IgD-negative memory B cell (primary cell): ENCODE measurements at regions not wholly inside any gene's neighbourhood (a gene's known extent, or its start where the extent isn't known, plus 50 kb on each side); places are given as distances from the start of the nearest gene placed in this dataset.

Source experiments
- H3K27ac Mint-ChIP-seq, 3 donors: one replicate each; pipeline ENCODE4 v1.8.0; 2020 to 2022; ENCODE audit warnings: mild to moderate bottlenecking in 3 of 3, mixed read lengths in 3 of 3, moderate library complexity in 1 of 3
- H3K27me3 Mint-ChIP-seq: one replicate; pipeline ENCODE4 v1.8.0; 2021; ENCODE audit warnings: mixed read lengths
- H3K36me3 Mint-ChIP-seq: one replicate; pipeline ENCODE4 v1.8.0; 2020; ENCODE audit warnings: mild to moderate bottlenecking, mixed read lengths
- H3K4me1 Mint-ChIP-seq, 3 donors: one replicate each; pipeline ENCODE4 v1.8.0; 2020 to 2022; ENCODE audit warnings: mixed read lengths in 3 of 3, mild to moderate bottlenecking in 1 of 3
- H3K4me3 Mint-ChIP-seq, 4 donors: one replicate each; pipeline ENCODE4 v1.8.0; 2020 to 2022; ENCODE audit warnings: mild to moderate bottlenecking in 4 of 4, mixed read lengths in 4 of 4, moderate library complexity in 3 of 4
- H3K9me3 Mint-ChIP-seq, 3 donors: one replicate each; pipeline ENCODE4 v1.8.0; 2020 to 2021; ENCODE audit warnings: mixed read lengths in 3 of 3, mild to moderate bottlenecking in 1 of 3

DNA sequence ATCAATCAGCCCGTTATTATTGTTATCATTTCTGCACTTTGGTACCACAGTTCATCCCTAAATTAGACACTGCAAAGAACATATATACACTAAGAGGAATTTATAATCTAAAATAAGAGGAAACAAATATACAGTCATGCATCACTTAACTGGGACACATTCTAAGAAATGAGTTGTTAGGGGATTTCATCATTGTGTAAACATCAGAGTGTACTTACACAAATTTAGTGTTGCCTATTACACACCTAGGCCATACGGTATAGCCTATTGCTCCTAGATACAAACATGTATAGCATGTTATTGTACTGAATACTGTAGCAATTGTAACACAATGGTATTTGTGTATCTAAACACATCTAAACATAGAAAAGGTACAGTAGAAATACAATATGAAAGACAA lies 190.5 kb downstream of the BMP4 start:
- H3K27ac Mint-ChIP-seq, result no peak overlapping the region

DNA sequence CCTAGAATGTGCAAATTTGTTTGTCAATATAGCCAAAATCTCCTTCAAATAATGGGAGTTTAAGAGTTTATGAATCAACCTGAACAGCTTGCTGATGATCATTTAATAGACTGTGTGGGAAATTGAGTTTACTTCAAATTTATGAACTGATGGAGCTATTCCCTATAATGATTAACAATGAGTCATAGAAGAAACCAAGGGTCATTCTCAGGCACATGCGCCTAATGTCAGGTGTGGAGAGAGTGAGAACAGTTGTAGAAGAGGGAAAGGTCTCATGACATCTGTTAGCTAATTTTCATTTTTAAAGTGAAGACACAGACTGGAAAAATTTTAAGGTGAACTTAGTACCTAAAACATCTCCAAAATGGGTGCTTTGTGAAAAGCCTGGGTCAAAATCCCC lies 191.8 kb downstream of the BMP4 start:
- Mint-ChIP-seq H3K9me3 (no peaks in the 10 kb centered on the region), H3K4me1 (no peaks in the 10 kb centered on the region), H3K27ac (no peak overlapping the region), H3K4me3 (no peak overlapping the region), H3K36me3 (no peaks in the 10 kb centered on the region), H3K27me3 (no peaks in the 10 kb centered on the region)

More for the DNA sequence above, 190.5 kb downstream of the BMP4 start:
- Mint-ChIP-seq H3K4me3 (no peak overlapping the region), H3K36me3 (no peaks in the 10 kb centered on the region), H3K27me3 (no peaks in the 10 kb centered on the region), H3K9me3 (no peaks in the 10 kb centered on the region), H3K4me1 (no peaks in the 10 kb centered on the region)

DNA sequence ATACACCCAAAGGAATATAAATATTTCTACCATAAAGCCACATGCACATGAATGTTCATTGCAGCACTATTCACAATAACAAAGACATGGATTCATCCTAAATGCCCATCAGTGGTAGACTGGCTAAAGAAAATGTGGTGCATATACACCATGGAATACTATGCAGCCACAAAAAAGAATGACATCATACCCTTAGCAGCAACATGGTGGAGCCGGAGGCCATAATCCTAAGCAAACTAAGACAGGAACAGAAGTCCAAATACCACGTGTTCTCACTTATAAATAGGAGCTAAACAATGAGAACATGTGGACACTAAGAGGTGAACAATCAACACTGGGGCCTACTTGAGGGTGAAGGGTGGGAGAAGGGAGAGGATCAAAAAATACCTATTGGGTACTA lies 198.5 kb downstream of the BMP4 start:
- peaks cover 0 to 12% (median 2%) of the 10 kb centered on the region in 3 donors for H3K9me3 Mint-ChIP-seq
- H3K36me3 Mint-ChIP-seq, result no peaks in the 10 kb centered on the region
- no peaks in the 10 kb centered on the region for H3K27me3 Mint-ChIP-seq
- H3K4me3 Mint-ChIP-seq, result no peak overlapping the region
- H3K4me1 Mint-ChIP-seq, result no peaks in the 10 kb centered on the region
- H3K27ac Mint-ChIP-seq, result no peak overlapping the region

DNA sequence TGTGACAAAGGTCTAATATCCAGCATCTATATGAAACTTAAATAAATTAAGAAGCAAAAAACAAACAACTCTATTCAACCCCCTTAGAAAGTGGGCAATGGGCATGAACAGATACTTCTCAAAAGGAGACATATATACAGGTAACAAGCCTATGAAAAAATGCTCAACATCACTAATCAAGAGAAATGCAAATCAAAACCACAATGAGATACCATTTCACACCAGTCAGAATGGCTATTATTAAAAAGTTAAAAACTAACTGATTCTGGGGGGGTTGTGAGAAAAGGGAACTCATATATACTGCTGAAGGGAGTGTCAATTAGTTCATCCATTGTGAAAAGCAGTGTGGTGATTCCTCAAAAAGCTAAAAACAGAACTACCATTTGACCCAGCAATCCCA lies 198.9 kb downstream of the BMP4 start:
- Mint-ChIP-seq H3K4me3 (no peak overlapping the region), H3K27me3 (no peaks in the 10 kb centered on the region), H3K27ac (no peak overlapping the region), H3K36me3 (no peaks in the 10 kb centered on the region), H3K4me1 (no peaks in the 10 kb centered on the region), H3K9me3 (peaks cover 0 to 12% (median 2%) of the 10 kb centered on the region in 3 donors)

DNA sequence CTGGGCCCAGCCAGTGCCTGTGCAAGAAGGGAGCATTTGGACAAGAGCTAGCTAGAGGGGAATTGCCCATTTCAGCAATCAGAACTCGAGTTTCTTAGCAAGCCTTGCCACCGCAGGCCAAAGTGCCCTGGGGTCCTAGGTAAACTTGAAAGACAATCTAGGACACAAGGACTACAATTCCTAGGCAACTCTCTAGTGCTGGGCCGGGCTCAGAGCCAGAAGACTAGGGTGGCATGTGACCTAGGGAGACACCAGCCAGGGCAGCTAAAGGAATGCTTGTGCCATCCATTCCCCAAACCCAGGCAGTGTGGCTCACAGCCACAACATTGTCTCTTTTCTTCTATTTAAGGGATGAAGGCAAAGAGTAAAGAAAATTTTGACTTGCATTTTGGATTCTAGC lies 205.0 kb downstream of the BMP4 start:
- Mint-ChIP-seq H3K27me3 (no peaks in the 10 kb centered on the region), H3K4me1 (no peaks in the 10 kb centered on the region), H3K36me3 (no peaks in the 10 kb centered on the region), H3K27ac (no peak overlapping the region), H3K9me3 (peaks cover 0 to 5% (median 0%) of the 10 kb centered on the region in 3 donors), H3K4me3 (no peak overlapping the region)

DNA sequence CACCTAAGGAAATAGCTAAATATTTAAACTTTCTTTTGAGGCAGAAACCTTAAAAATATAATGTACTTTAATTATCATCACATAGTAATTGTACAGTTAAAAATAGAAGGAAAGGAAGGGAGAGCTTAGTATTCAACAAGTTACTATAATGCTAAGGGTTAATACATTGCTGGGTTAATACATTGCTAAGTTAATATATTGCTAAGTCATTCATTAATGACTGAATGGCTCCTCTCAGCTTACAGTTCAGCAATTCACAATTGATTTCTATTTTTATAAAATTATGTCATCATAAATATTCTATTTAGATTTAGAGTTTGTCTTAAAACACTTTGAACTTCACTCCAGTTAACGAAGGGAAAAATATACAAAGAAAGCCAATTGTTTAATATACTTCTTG lies 207.9 kb downstream of the BMP4 start:
- Mint-ChIP-seq H3K4me1 (no peaks in the 10 kb centered on the region), H3K4me3 (no peak overlapping the region), H3K36me3 (no peaks in the 10 kb centered on the region), H3K9me3 (peaks cover 0 to 2% (median 0%) of the 10 kb centered on the region in 3 donors), H3K27me3 (no peaks in the 10 kb centered on the region), H3K27ac (no peak overlapping the region)

DNA sequence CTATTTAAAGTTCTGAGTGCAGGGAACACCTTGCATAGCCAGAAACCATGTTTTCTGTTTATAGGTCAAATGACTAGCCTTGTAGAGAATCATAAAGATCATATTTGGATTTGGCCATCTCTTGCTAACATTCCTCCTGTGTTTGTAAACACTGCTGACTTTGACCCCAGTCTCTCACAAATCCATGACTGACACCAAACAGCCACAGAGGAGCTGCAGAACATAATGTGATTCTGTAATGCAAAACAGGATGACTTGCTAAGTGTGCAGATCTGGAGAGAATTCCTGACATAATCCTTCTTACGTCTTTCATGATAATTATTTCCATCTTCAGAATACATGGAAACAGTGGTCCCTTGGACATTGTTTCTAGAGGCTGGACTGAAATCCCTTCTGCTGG lies 211.8 kb downstream of the BMP4 start:
- Mint-ChIP-seq H3K27ac (no peak overlapping the region), H3K9me3 (peaks cover 0 to 2% (median 0%) of the 10 kb centered on the region in 3 donors), H3K36me3 (no peaks in the 10 kb centered on the region), H3K27me3 (peaks cover 1% of the 10 kb centered on the region), H3K4me1 (no peaks in the 10 kb centered on the region), H3K4me3 (no peak overlapping the region)

DNA sequence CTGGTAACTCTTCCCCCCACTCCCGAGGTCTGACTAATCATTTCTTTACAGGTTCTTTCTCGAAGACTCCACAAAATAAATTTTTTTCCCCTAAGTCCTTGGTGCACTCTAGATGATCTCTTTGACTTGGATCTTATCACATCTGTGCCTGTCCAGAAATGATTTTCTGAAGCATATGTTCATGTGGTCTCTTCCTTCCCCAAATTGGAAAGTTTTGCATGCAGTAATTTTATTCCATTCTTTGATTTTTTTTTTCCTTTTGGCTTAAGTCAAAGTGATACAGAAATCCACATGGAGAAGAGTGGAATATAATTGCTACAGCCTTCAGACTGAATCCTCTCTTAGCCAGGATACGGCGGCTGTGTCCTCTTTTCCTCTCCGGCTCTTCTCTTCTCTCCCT lies 213.3 kb downstream of the BMP4 start:
- Mint-ChIP-seq H3K4me1 (no peaks in the 10 kb centered on the region), H3K36me3 (no peaks in the 10 kb centered on the region), H3K9me3 (peaks cover 0 to 2% (median 0%) of the 10 kb centered on the region in 3 donors), H3K27ac (no peak overlapping the region), H3K4me3 (no peak overlapping the region), H3K27me3 (peaks cover 1% of the 10 kb centered on the region)

DNA sequence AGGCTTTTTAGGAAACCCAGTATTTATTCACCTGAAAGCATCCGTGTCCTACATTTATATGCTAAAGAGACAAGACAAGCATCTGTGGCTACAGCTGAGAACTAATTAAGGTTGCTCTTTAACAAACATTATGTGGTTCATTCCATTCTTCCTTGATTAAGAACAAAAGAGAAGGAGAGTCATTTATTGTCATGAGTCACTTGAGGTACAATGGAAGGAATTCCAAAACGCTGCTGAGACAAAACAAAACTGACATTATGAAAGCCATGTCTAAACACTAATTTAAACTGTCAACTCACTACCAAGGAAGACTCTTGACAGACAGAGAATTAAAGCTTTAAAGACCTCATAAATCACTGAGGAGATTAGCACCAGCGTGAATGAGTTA lies 214.4 kb downstream of the BMP4 start:
- Mint-ChIP-seq H3K27ac (no peak overlapping the region), H3K27me3 (peaks cover 1% of the 10 kb centered on the region), H3K4me1 (no peaks in the 10 kb centered on the region), H3K9me3 (peaks cover 0 to 2% (median 0%) of the 10 kb centered on the region in 3 donors), H3K36me3 (no peaks in the 10 kb centered on the region), H3K4me3 (no peak overlapping the region)

DNA sequence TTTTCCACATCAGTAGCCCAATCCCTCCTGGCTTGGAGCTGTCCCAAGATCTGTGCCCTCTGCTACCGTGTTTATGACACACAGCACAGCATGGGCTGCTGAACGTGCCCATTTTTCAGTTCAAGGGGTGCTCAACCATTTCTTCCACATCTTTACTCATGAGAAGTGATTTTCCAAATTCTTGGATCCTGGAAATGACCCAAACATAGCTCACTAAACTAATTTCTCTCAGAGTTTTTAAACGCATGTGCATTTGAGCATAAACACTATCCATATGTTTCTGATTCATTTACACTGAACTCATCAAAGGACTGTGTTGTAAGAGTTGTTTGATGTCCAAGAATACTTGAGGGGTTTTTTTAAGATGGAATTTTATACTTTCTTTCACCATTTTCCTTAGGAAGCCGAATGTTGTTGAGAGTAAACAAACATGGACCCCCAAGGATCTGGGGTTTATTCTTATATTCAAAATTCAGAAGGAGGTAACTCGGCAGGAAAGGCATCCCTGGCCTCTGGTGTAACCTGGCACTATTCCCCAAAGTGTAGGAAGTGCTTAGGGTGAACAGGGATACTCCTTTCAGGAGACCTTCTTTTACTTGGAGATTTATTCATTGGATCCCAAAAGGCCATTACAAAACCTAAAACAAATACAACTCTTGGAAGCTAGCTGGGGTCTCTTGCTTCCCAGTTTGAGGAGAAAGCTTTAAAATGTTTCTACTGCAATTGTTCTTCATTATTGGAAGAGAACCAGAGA lies 215.0 kb downstream of the BMP4 start:
- Mint-ChIP-seq H3K27me3 (peaks cover 1% of the 10 kb centered on the region), H3K27ac (no peak overlapping the region), H3K36me3 (no peaks in the 10 kb centered on the region), H3K4me1 (no peaks in the 10 kb centered on the region), H3K9me3 (peaks cover 0 to 2% (median 0%) of the 10 kb centered on the region in 3 donors), H3K4me3 (no peak overlapping the region)

DNA sequence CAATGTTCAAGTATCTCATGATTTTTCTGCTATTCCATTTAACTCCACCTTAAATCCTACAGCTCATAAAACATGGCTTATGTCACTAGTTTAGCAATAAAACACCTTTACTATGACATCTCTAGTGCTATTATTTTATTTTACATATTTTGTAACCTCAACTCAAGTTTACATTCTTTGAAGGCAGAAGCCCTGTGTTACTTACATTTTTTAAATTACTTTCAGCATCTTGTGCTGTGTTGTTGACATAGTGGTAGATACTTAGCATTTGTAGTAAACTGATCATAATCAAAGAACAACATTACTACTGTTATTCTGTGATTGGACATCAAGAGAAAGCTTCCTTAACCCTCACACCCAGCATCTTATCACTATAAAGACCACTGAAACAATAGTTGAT lies 216.1 kb downstream of the BMP4 start:
- Mint-ChIP-seq H3K27ac (no peak overlapping the region), H3K9me3 (no peaks in the 10 kb centered on the region), H3K36me3 (no peaks in the 10 kb centered on the region), H3K4me1 (no peaks in the 10 kb centered on the region), H3K27me3 (peaks cover 1% of the 10 kb centered on the region), H3K4me3 (no peak overlapping the region)

DNA sequence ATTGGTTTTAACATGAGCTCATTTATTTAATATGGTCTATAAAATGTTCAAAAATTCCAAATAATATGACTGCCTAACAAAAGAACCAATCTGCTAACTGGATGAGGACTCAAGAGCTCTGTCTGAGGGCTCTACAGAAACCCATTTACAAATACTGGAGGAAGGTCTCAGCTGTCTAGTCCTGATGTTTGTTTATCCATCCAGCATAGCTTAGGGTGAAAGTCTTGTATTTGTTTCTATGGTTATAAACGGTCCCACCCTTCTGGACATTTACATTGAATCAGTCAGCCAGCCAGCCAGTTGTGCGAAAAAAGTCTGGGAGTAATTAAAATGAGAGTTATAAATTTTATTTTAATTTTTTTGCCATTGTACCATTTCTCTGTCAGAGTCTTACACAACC lies 220.7 kb downstream of the BMP4 start:
- no peaks in the 10 kb centered on the region for H3K36me3 Mint-ChIP-seq
- no peak overlapping the region for H3K4me3 Mint-ChIP-seq
- H3K9me3 Mint-ChIP-seq, result peaks cover 0 to 3% (median 0%) of the 10 kb centered on the region in 3 donors
- H3K27ac Mint-ChIP-seq, result no peak overlapping the region
- H3K4me1 Mint-ChIP-seq, result no peaks in the 10 kb centered on the region
- peaks cover 4% of the 10 kb centered on the region for H3K27me3 Mint-ChIP-seq

DNA sequence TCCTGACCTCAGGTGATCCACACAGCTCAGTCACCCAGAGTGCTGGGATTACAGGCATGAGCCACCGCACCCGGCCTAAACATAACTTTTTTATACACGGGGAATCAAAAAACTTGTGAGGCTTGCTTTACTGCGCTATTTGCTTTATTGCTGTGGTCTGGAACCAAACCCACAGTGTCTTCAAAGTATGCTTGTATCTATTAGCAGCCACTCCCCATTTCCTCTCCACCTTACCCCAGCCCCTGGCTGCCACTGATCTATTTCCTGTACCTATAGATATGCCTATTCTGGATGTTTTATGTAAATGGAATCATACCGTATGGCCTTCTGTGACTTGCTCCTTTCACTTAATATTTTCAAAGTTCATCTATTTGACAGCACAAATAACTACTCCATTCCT lies 233.4 kb downstream of the BMP4 start:
- H3K9me3 Mint-ChIP-seq, result peaks cover 2 to 8% (median 3%) of the 10 kb centered on the region in 3 donors
- H3K27me3 Mint-ChIP-seq, result no peaks in the 10 kb centered on the region
- H3K27ac Mint-ChIP-seq, result no peak overlapping the region
- H3K36me3 Mint-ChIP-seq, result no peaks in the 10 kb centered on the region
- no peaks in the 10 kb centered on the region for H3K4me1 Mint-ChIP-seq
- no peak overlapping the region for H3K4me3 Mint-ChIP-seq

DNA sequence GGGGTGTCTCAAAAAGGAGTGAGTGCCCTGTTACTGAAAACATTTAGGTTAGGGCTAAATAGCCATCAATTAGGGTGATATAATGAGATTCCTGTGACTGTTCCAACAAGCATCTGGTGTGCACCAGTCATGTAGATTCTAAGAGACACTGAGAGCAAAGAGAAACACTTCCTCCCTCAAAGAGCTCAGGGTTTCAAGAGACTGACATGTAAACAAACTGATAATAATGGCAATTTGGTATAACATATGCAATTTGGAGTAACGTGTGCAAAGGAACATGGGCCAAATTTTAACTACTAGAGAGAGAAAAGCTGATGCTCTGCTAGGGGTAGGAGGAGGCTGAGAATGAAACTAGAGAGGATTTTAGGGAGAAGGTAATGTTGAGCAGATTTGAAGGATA lies 237.1 kb downstream of the BMP4 start:
- Mint-ChIP-seq H3K27me3 (no peaks in the 10 kb centered on the region), H3K9me3 (peaks cover 2 to 8% (median 3%) of the 10 kb centered on the region in 3 donors), H3K4me1 (peaks cover 0 to under 1% (median 0%) of the 10 kb centered on the region in 3 donors), H3K36me3 (no peaks in the 10 kb centered on the region), H3K4me3 (no peak overlapping the region), H3K27ac (no peak overlapping the region)

DNA sequence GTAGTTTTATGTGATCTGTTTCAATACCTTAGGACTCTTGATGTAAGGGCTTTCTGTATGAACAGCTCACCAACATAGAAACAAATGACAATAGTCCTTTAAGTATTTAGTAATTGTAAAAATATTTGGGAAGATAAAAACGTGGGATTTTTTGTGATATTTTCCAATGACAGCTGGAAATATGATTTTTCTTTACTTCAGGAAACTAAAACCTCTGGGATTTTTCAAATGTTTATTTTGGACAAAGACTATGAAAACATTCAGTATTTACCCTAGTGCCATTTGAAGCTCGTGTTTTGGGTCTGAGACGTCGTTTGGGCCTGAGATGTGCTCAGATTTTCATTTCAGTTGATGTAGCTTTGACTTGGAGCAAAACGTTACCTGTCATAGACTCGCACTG lies 240.0 kb downstream of the BMP4 start:
- Mint-ChIP-seq H3K9me3 (peaks cover 2 to 3% (median 2%) of the 10 kb centered on the region in 3 donors), H3K27me3 (no peaks in the 10 kb centered on the region), H3K36me3 (no peaks in the 10 kb centered on the region), H3K27ac (no peak overlapping the region), H3K4me3 (no peak overlapping the region), H3K4me1 (peaks cover 0 to 1% (median 0%) of the 10 kb centered on the region in 3 donors)

DNA sequence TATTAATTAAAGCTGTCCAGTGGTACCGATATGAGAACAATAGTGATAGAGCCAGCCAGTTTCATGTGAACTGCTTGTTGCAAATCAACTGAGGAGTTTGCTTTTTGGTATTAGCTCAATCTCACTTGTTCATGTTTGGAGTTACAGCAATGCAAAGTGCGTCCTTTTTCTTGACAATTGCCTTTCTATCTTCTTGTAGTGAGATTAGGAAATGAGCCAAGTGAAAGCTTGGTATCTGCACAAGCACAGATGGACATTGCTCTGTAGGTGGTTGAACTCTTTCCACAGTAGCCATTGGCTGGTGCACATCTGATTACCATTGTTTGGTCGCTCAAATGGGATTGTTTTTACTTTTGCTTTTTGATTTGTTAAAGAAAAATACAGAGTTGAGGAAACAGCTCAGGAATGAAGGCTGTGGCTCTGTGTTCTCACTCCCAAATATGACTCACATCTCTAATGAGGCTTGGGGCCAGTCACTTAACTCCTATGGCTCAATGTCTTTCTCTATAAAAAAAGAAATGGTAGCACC lies 241.4 kb downstream of the BMP4 start:
- no peak overlapping the region for H3K4me3 Mint-ChIP-seq
- peaks cover 0 to 3% (median 2%) of the 10 kb centered on the region in 3 donors for H3K9me3 Mint-ChIP-seq
- peaks cover 0 to 1% (median 0%) of the 10 kb centered on the region in 3 donors for H3K4me1 Mint-ChIP-seq
- H3K27me3 Mint-ChIP-seq, result no peaks in the 10 kb centered on the region
- H3K27ac Mint-ChIP-seq, result no peak overlapping the region
- H3K36me3 Mint-ChIP-seq, result no peaks in the 10 kb centered on the region
